ENCODE measurements at regions not wholly inside any gene's neighbourhood (a gene's known extent, or its start where the extent isn't known, plus 50 kb on each side); places are given as distances from the start of the nearest gene placed in this dataset.

DNA sequence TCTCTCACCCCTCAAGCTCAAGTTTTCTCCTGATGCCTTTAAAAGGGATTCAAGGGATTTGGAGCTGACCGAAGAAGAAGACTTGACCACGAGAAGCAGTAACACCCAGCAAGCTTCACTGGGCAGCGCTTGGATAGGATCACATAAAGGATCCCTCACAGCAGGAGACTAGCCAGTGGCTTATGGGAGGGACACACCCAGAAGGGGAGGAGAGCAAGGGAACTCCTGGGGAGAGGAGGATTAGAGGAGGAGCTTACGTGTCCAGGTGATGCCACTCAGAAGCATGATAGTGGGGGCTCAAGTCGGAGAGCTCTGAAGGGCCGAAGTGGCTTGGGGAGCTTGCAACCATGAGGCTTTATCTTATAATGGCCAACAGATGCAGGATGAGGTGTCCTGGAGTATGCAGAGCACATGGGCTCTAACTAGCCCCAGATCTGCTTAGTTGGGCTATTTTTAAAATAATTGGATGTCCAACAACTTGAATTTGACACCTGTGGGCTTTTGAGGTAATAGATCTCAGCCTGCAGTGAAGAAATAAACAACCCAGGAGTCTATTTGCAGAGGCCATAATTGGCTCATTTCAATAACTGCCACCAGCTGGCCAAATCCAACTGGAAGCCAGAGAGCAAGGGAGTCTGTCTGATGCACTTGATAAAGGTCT lies 137.9 kb upstream of the EXOC2 start:
- no peaks in the 10 kb centered on the region for H3K9me3 ChIP-seq
- intact Hi-C loops (cut with DNase I), result no loop called here
- H3K27me3 ChIP-seq, result no peaks in the 10 kb centered on the region
- ATAC-seq (no peak), DNase-seq (no peak)
- H3K27ac ChIP-seq, result no peak overlapping the region
- peaks cover 0 to 12% (median 5%) of the 10 kb centered on the region in 4 donors for H3K4me1 ChIP-seq
- no peak for TF ChIP-seq POLR2A (IDR thresholded peaks at IDR 0.05)
- TF ChIP-seq, protein P1, sequence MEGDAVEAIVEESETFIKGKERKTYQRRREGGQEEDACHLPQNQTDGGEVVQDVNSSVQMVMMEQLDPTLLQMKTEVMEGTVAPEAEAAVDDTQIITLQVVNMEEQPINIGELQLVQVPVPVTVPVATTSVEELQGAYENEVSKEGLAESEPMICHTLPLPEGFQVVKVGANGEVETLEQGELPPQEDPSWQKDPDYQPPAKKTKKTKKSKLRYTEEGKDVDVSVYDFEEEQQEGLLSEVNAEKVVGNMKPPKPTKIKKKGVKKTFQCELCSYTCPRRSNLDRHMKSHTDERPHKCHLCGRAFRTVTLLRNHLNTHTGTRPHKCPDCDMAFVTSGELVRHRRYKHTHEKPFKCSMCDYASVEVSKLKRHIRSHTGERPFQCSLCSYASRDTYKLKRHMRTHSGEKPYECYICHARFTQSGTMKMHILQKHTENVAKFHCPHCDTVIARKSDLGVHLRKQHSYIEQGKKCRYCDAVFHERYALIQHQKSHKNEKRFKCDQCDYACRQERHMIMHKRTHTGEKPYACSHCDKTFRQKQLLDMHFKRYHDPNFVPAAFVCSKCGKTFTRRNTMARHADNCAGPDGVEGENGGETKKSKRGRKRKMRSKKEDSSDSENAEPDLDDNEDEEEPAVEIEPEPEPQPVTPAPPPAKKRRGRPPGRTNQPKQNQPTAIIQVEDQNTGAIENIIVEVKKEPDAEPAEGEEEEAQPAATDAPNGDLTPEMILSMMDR (IDR thresholded peaks at IDR 0.05), result no peak
- no peak overlapping the region for H3K4me3 ChIP-seq
- no peaks in the 10 kb centered on the region for H3K36me3 ChIP-seq
- WGBS (ENCODE audit: insufficient coverage, low coverage, low lambda C conversion rate, missing lambda C conversion rate), result 83% methylated on average over 5 of the region's 6 CpGs

GRCh38 chr6:829656-830055 lies 136.7 kb upstream of the EXOC2 start:
- Histone ChIP-seq H3K4me1 (peaks cover 0 to under 1% (median 0%) of the 10 kb centered on the region in 4 donors), H3K27me3 (no peaks in the 10 kb centered on the region), H3K4me3 (no peak overlapping the region), H3K27ac (no peak overlapping the region), H3K36me3 (no peaks in the 10 kb centered on the region), H3K9me3 (no peaks in the 10 kb centered on the region)
- 59% methylated on average over 4 of the region's 4 CpGs for WGBS (ENCODE audit: insufficient coverage, low coverage, low lambda C conversion rate, missing lambda C conversion rate)
- DNase-seq (no peak), ATAC-seq (no peak)
- intact Hi-C loops (cut with DNase I), result no loop called here
- TF ChIP-seq, protein P1 (IDR thresholded peaks at IDR 0.05), result no peak
- no peak for TF ChIP-seq POLR2A (IDR thresholded peaks at IDR 0.05)

DNA sequence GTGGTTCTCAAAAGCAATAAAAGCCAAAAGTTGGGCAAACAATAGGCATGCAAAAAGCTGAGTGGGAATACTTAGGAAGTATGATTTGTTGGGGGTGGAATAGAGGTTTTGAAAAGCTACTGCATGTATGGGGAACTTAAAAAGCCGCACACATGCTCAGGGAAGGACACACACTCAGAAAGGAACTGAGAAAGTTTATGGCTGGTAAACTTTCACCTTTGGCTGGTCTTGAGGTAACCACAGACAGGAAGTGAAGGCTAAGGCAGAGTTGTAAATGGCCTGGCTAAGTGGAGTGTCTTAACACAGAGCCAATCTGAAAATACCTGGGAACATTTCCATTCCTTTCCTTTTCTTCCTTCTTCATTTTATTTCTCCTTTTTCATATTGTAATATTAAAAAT lies 134.5 kb upstream of the EXOC2 start:
- no peaks in the 10 kb centered on the region for H3K4me1 ChIP-seq
- H3K27ac ChIP-seq, result no peak overlapping the region
- no peak overlapping the region for H3K4me3 ChIP-seq
- 80% methylated on average over 1 of the region's 1 CpG for WGBS (ENCODE audit: insufficient coverage, low coverage, low lambda C conversion rate, missing lambda C conversion rate)
- no peak for TF ChIP-seq POLR2A (IDR thresholded peaks at IDR 0.05)
- TF ChIP-seq, protein P1 (IDR thresholded peaks at IDR 0.05), result no peak
- no peaks in the 10 kb centered on the region for H3K27me3 ChIP-seq
- DNase-seq (no peak), ATAC-seq (no peak)
- no peaks in the 10 kb centered on the region for H3K36me3 ChIP-seq
- no peaks in the 10 kb centered on the region for H3K9me3 ChIP-seq
- intact Hi-C loops (cut with DNase I), result no loop called here

- no peak overlapping the region for H3K27ac ChIP-seq
- intact Hi-C loops (cut with DNase I), result no loop called here
These were observed 126.2 kb upstream of the EXOC2 start for GRCh38 chr6:819122-819521.

More at GRCh38 chr6:819122-819521, 126.2 kb upstream of the EXOC2 start:
- ATAC-seq (no peak), DNase-seq (no peak)
- H3K27me3 ChIP-seq, result no peaks in the 10 kb centered on the region
- H3K9me3 ChIP-seq, result no peaks in the 10 kb centered on the region
- no peak overlapping the region for H3K4me3 ChIP-seq
- 70% methylated on average over 3 of the region's 5 CpGs for WGBS (ENCODE audit: insufficient coverage, low coverage, low lambda C conversion rate, missing lambda C conversion rate)
- H3K4me1 ChIP-seq, result no peaks in the 10 kb centered on the region
- TF ChIP-seq POLR2A (IDR thresholded peaks at IDR 0.05), result no peak
- TF ChIP-seq, protein P1 (IDR thresholded peaks at IDR 0.05), result no peak
- no peaks in the 10 kb centered on the region for H3K36me3 ChIP-seq
